Activated CD8-positive, alpha-beta memory T cell treated with anti-CD3 and anti-CD28 coated beads for 1 hour (primary cell): ENCODE measurements at regions not wholly inside any gene's neighbourhood (a gene's known extent, or its start where the extent isn't known, plus 50 kb on each side); places are given as distances from the start of the nearest gene placed in this dataset.

Experiments
- DNase-seq, 2 donors: peaks; one replicate each; pipeline ENCODE4 v3.0.0-alpha.2; 2020; ENCODE audit warnings: low read depth in 1 of 2; ENCODE audit errors: extremely low read depth in 1 of 2

DNA sequence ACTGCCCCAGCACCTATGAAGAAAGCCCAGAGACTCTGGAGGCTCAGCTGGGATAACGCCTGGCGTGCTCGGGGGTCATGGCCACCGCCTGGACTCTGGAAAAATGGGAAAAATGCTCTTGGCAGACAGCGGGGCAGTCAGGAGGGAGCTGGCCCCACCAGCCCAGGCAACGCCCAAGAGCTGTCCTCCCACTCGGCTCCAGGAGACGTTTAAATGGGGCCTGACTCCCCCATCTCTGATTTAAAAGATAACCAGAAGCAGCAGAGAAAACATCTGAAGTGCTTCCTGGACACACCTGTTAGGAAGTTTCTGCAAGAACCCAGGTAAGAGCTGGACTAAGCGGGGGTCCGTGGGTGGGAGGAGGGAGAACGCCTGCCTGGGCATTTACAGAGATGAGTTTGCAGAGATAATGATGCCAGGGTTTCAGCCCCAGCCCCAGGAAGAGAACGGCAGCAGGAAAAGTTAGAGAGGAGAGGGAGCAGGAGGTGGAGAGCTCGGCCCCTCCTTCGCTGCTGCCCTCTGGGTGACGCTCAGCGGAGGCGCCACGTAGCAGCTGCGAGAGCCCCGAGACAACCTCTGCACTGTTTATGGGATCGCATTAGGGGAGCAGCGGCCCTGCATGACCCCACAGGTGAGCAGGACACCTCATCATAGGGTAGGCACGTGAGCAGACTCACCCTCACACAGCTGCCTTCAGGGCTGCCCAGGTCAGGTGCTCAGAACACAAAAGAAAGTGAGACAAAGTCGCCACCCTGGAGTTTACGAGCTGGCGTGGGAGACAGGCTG lies 83.5 kb upstream of the INSIG1 start:
- DNase-seq: no peak

DNA sequence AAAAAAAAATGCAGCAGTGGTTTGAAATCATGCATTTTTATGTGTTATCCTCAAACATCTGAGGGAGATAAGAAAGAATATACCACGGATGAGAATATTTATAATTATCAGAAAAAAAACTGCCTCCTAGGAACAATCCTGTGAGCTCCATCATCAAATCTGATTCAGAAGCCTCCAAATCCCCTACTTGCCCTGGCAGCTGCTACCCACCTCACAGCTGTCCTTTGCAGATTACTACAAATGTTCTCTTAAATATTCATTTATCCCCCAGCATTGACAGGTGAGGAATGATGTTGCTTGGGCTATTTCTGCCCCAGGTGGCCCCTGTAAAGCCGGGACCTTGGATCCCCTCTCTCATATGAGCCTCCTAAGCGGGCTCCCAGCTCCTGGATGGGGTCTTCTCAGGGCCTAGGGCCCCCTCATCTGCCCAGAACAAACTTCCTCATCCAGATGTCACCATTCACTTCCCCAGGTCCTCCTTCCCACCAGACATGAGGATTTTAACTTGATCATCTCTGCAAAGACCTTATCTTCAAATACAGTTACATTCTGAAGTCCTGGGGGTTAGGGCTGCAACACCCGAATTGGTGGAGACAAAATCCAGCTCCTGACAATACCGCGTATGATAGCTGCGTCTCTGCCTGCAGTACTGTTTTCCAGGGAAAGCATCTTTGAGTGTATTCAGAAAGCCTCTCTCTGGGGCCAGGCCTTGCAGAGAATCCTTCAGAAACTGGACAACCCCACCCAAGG lies 81.9 kb upstream of the INSIG1 start:
- DNase-seq: no peak

DNA sequence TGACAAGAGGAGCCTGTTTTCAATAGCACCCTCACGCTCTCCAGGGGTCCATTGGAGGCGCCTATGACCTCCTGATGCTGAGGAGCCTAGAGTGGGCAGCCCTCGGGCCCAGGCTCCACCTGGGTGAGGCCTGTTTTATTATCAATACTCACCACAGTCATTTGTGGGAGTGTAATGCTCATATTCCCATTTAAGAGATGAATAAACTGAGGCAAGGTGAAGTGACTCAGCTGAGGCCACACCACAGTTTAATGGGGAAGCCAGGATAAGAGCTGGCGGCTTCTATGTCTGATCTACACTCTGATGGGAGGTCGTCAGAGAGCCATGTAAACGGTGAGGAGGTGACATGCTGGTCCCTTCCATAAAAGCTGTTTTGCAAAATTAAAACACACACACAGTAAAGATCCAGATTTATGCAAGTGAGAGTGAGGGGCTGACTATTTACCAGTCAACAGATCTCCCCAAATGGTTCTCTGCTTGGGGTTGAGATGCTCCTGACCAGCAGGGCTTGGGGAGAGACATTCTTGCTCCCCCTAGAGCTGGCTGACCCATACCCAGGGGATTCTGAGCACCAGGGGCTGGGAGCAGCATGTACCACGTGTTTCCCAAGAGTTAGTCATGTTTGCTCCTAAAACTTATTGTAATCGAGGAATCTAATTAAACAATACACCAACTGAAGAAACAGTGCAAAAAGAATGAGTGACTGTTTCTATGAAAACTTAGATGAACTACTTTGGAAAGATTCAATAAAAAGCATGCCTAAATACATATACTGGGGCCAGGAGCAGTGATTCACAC lies 81.0 kb upstream of the INSIG1 start:
- DNase-seq: no peak

DNA sequence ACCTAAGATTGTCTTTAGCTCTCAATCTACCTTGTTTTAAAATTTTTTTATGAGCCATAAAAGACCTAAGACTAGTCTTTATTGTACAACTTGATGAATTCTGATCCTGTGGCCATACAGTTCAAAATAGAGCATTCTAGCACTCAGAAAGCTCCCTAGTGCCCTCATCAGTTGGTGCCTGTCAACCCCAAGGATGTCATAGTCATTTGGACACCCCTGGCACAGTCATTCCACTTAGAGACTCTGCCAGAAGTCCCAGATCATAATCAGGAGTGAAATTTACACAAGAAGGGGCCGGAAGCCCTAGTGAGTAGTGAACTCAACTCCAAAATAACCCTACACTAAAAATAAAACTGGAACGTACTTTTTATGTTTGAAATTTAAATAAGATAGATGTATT lies 80.0 kb upstream of the INSIG1 start:
- no peak for DNase-seq

DNA sequence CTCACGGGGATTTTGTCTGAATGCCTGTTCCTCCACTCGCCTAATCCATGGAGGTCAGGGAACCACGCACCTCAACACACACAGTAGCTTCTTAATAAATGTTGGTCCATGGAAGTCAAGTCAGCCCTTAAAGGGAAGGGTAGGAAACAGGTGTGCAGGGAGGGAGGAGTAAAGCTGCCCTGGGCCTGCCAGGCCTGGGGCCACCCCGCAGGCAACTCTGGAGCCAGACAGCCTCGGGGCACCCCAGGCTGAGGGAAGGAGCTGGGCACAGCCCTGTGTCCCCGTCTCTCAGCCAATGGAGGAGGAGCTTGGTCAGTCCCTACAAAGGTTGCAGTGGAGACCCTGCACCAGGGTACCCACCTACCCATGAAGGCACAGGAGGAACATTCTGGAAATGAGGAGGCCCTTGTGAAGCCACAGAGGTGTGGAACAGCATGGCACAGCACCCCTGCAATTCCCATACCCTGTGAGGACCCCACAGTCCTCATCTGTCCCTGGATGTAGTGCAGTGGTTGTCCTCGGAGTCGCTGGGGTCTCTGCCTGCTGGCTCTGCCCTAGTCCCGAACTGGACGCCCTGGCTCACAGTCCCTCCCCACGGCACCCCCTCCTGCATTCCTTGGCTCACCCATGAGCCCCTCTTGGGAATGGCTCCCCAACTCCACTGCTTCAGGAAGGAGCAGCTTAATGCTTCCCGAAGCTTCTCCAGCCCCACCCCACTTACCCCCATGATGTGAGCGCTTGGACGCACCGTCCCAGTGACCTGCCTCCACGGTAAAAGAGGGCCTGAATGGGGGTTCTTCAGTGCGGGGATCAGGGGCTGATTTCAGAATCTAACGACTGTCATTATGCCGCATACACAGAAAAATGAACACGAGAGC lies 79.2 kb upstream of the INSIG1 start:
- DNase-seq: no peak

DNA sequence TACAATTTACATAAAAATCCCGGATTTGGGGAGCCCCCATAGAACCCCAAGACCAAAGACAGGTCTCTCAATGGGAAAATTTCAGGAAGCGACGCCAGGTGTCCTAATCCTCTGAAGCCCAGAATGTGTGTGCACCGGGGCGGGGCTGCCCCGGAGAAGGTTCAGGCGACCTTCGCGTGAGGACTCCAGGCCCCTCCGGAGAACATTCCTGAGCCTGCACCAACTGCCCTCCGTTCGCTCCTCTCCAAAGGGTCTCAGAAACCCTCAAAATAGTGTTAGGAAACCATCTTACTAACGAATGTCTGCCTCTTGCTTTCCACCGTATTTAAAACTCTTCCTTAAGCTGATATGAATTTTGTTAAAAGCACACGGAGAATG lies 78.5 kb upstream of the INSIG1 start:
- DNase-seq: no peak

DNA sequence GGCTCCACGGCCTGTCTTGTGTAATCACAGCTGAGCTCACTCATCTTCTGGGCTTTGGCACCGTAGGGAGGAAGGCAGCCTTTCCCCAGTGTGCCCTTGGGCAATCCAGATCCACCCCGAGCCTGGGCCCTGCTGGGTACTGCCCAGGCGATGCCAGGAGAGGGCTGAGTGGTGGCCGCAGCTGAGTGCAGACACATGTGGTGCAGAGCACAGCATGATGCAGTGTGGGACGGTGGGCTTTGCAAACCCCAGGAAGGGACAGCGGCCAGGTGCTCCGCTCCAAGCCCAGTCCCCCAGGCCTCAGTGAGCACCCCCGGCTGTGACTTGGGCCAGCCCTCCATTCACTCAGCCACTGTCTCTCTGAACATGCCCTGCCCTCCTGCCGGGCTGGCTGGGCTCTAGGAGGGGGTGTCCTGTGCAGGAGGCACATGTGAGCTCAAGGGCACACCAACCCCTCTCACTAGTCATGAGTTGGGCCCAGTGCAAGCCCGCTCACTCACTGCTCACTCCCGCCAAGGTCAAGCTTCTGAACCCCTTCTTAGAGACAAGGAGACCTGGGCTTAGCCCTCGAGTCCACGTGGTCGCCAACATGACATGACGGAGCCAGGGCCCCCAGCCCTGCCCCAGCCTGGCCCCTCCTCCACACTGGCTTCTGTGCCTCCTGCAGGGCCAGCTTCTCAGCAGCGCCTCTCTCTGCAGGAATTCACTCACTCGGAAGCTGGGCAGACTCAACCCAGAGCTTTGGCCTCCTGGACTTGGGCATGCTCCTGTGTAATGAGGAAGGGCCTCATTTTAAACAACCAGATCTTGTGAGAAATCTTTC lies 77.5 kb upstream of the INSIG1 start:
- no peak for DNase-seq

DNA sequence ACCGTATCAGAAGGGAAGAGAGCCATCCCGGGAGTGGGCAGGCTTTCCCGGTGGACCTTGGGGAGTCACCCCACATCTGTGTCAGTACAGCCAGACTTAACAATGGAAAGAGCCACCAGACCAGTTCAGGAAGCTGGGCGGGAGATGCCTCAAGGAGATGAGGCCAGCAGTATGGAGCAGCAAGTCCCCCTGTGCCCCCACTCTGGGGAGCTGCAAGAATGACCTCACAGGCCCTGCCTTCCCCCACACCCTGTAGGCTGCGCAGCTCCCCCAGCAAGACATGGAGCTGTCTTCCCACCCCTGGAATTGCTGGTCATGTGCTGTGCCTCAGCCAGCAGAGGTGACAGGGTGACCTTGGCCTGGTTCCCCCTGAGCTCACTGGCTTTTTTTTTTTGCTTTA lies 76.8 kb upstream of the INSIG1 start:
- no peak for DNase-seq

DNA sequence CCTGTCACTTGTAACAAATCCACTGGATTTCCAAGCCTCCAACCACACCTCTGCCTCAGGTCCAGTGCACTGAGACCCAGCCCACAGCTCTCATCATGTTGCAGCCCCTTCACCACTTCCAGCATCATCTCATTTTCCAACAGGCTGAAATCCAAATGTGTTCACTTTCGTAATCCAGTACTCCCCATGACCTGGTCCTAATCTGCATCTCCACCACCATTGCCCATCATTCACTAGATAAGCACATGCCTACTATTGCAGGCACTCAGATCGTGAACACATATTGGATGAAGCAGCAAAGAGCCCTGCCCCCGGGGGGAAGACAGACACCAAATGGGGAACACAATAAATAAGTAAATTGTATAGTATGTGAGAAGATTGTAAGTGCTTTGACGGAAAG lies 76.1 kb upstream of the INSIG1 start:
- DNase-seq: no peak

DNA sequence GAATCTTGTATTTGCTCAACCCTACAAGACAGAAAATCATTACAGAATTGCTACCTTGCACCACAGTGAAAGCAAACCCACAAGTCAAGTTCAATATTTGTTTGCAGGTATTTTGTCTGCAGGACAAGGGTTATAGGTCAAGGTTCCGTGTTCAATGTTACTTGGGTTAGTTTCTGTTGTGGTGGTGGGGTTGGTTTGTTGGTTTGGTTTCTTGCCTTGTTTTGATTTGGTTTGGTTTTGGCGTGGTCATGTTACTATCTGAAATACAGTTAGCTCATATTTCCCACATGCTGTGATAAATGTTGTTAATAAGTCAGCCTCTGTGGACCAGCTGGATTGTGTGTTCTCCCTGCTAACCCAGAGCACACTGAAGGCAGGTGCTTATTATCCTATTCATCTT lies 75.6 kb upstream of the INSIG1 start:
- DNase-seq: no peak

DNA sequence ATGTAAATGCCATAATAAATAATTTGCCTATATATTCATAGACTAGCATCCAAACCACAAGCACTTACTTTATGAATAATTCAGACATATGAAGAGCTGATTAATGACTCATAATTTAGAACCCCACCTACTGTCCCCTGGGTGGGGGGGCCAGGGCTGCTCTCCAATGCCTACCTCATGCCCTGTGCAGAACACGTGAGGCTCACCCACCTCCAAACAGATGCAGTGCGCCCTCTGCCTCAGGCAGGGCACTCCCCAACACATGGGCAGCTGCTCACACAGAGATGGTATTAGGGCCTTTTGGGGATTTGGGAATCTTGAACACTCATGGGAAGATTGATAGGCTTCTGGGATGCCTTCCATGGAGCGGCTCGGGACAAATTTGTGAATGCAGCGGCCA lies 75.1 kb upstream of the INSIG1 start:
- DNase-seq: no peak

DNA sequence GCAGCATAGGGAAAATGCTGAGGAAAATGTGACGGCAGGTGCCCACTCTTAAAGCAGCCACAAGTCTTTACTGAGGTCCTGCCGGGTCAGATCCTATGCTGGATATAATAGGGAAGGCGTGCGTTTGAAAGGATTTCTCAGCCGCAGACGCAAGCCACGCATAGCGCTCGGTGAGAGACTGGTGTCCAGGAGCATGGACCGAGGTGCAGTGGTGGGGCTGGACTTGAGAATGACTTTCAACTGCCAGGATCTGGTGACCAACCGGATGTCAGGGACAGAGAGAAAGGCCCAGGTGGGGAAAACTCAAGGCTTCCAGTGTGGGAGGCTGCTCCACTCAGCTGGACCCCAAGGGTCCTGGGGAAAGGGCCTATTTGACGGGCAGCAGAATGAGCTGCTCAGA lies 74.7 kb upstream of the INSIG1 start:
- no peak for DNase-seq

DNA sequence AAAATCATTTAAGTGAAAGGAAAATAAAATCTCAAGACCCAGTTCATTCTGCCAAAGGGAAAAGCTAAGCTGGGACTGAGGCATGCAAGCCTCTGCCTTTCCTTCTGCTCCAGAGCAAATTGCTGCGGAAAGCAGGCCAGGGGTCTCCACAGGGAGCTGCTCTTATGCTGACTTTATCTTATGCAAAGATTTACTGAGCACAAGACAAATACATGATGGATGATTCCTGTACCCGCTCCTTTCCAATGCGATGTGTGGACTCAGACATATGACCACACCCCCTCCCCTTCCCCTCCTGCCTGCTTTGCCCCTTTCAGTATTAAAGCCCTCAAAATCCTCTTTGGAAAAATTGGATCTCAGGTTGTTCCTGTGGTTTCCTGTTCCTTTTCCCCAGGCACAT lies 74.2 kb upstream of the INSIG1 start:
- no peak for DNase-seq

DNA sequence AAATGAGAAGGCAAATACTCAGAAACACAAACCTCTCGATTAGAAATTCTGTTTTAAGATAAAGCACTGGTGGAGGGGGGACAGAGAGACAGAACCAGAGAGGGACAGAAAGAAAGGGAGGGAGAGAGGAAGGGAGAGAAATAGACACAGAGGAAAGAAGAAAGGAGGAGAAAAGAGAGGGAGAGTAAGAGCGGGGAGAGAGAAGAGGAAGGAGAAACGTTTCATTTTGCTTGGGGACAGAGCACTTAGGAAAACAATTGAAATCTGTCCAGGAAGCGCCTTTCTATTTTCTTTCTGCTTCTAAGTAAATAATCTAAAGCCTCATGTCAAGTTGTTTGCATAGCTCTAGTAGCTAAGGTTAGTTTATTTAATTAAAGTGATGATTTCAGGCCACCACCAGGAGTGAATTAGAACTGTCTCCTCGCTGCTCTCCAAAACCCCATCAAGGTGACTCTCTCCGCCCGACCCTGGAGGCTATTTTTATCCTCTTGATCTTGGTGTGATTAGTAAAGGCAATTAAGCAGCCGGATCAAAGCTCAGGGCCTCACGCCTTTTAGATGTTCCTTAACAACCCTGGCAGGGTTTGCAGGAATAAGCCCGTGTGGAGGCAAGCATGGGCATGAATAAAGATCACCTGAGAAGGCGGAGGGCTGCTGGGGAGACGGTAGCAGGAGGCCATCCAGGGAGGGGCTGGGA lies 73.4 kb upstream of the INSIG1 start:
- no peak for DNase-seq

DNA sequence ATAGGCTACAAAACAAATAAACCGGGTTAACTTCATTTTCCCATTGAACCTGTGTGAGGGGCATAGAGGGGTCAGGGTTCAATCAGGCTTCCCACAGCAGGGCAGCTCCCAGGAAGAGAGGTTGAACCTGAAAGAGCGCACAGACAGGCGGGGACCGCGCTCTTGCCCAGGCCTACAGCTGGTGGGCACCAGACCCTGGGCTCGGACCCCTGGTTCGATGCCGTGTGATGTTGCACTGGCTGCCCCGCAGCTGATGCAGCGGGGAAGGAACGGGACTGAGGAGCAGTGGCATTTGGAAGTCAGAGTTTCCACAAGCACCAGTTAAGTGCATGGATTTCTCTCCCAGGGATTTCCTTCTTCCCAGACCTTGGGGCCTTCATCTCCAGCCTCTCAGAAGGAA lies 72.6 kb upstream of the INSIG1 start:
- no peak for DNase-seq

DNA sequence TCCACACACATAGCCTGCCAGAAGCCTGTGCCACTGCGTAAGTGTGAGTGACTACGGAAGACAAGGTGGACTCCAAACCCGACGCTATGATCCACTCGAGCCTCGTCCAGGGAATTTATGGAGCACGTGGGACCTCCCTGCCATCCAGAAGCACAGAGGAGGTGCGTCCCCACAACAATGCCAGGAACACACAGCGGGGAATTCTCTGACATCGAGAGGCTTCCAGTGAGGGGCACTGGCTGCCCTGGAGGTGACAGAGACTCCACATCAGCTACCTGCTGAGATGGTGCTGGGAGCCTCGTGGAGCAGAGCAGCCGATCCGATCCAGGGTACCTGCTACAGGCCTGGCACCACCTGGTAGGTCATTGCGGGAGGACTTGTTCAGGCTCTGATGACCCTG lies 72.2 kb upstream of the INSIG1 start:
- no peak for DNase-seq

DNA sequence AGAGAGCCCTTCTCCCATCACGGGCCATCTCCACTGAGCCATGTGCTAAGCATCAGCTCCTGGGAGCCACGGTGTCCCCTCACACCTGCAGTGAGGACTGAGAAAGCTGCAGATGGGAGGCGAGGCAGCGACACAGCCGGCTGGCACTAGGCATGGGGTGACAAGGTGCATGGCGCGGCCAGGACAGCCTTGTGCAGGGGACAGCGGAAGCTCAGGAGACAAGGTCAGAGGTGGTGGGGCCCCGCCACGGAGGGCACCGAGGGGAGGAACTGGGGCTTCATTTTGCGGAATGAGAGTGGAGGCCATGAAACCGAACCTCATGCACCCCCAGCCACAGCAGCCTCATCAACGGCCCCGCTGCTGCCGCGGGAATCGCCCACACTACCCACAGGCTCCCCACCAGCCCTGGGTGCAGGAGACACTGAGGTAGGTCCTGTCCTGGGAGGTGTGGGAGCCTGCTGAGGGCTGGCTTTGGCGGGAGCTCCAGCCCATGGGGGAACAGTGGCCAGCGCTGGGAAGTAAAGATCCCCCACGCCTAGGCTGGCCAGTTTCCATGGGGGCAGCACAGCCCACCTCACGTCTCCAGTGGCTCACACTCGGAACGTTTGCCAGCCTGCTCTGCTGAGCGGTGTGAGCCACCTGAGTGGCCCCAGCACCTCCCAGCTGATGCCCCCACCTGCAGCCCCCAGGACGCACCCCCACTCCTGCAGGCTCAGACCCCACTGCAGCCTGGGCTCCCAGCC lies 71.2 kb upstream of the INSIG1 start:
- DNase-seq: no peak

DNA sequence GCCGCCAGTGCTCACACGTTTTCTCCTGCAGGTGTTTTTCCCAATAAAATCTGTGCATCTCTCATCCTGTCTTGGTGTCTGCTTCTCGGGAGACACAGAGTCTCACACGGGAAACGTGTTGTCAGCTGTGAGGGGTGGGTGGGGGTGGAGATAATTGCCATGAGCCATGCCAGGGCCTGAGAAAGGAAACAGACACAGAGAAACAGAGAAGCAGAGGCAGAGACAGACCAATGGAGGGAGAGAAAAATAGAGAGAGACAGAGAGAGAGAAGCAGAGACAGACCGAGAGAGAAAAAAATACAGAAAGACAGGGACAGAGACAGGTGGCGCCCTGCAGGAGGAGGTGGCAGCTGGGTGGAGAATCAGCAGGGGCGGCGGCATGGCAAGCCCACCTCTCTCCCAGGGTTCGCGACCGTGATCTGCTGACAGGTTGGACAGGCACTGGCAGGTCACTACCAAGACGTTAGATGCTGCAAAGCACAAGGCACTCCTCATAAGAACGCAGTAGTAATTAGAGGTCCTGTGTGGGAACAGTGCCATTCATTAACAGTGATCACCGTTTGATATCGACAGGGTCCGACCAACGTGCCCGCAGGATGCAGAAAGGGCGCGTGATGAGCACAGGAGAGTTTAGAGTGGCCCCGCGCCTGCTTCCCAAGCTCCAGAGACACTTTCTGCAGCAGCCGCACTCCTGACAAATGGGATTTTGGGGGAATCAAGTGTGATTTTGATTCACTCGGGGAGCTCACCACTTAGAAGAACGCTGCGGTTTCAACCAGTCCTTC lies 70.5 kb upstream of the INSIG1 start:
- no peak for DNase-seq
